Upper lobe of left lung (tissue), 4 donors: ENCODE measurements at regions not wholly inside any gene's neighbourhood (a gene's known extent, or its start where the extent isn't known, plus 50 kb on each side); places are given as distances from the start of the nearest gene placed in this dataset.

Experiments
- EP300 ChIP-seq, 4 donors: sonication (generic); formaldehyde crosslinking; IDR thresholded peaks; one replicate each; pipeline ENCODE4 v1.5.1; 2017; ENCODE audit warnings: antibody characterized with exemption in 4 of 4, control low read depth in 2 of 4
- POLR2A ChIP-seq, 4 donors: fragments of 450-650 bp; IDR thresholded peaks; one replicate each; pipeline ENCODE4 v1.5.1; 2016 to 2017; ENCODE audit warnings: antibody characterized with exemption in 4 of 4, mild to moderate bottlenecking in 2 of 4
- POLR2AphosphoS5 ChIP-seq, 2 donors: sonication (generic); formaldehyde crosslinking; IDR thresholded peaks; one replicate each; pipeline ENCODE4 v1.5.1; 2017; ENCODE audit warnings: antibody characterized with exemption in 2 of 2
- TF ChIP-seq, protein P1 (sequence below), 6 experiments: fragments of 450-650 bp in 4 of 6; fragments of 200-600 bp in 2 of 6; sonication (generic) in 2 of 6; IDR thresholded peaks; one replicate each; pipeline ENCODE4 v1.5.1; 2016 to 2019; ENCODE audit warnings: antibody characterized with exemption in 6 of 6

DNA sequence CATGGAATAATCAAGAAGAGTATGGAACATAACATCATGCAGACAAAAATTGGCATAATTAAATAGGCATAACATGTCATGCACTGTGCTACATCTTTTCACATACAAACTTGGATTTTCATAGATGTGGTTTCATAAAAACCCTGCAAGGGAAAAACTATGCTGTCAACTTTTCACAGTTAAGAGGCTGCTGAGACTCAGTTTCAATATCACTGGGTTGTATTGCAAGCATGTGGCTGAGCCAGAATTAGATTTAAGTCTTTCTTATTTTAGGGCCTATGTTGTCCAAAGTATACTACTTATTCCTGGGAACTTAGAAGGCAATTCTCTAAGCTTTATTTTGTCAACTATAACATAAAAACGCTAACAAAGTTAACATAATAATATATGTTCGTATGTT lies 70.7 kb upstream of the LSAMP start:
- TF ChIP-seq POLR2AphosphoS5 (IDR thresholded peaks at IDR 0.05) (no peak), EP300 (IDR thresholded peaks at IDR 0.05) (no peak), POLR2A (IDR thresholded peaks at IDR 0.05) (no peak)
- TF ChIP-seq, protein P1, sequence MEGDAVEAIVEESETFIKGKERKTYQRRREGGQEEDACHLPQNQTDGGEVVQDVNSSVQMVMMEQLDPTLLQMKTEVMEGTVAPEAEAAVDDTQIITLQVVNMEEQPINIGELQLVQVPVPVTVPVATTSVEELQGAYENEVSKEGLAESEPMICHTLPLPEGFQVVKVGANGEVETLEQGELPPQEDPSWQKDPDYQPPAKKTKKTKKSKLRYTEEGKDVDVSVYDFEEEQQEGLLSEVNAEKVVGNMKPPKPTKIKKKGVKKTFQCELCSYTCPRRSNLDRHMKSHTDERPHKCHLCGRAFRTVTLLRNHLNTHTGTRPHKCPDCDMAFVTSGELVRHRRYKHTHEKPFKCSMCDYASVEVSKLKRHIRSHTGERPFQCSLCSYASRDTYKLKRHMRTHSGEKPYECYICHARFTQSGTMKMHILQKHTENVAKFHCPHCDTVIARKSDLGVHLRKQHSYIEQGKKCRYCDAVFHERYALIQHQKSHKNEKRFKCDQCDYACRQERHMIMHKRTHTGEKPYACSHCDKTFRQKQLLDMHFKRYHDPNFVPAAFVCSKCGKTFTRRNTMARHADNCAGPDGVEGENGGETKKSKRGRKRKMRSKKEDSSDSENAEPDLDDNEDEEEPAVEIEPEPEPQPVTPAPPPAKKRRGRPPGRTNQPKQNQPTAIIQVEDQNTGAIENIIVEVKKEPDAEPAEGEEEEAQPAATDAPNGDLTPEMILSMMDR (IDR thresholded peaks at IDR 0.05): no peak
